WI38 (cell line): ENCODE measurements at regions not wholly inside any gene's neighbourhood (a gene's known extent, or its start where the extent isn't known, plus 50 kb on each side); places are given as distances from the start of the nearest gene placed in this dataset.
"Not testable (repeated sequence)": the region's sequence is repeated elsewhere in the genome, so short reads cannot be mapped to it uniquely, and the experiment has no call there.

Experiments used
- H3K4me3 ChIP-seq: 2 replicates; pipeline ENCODE4 v1.5.1; 2011; ENCODE audit warnings: low read depth, mild to moderate bottlenecking, control low read depth, low read length
- CTCF ChIP-seq: IDR thresholded peaks from 2 replicates; pipeline ENCODE4 v1.5.1; 2012; ENCODE audit warnings: low read depth, mild to moderate bottlenecking, control low read depth, low read length

- H3K4me3 ChIP-seq: no peak overlapping the region
These were observed 1183.7 kb downstream of the MRPL39 start for GRCh38 chr21:24423546-24423945.

GRCh38 chr21:24420689-24421088 lies 1186.6 kb downstream of the MRPL39 start:
- no peak for TF ChIP-seq CTCF
- no peak overlapping the region for H3K4me3 ChIP-seq

More at GRCh38 chr21:24423546-24423945, 1183.7 kb downstream of the MRPL39 start:
- no peak for TF ChIP-seq CTCF

GRCh38 chr21:24419641-24420040 lies 1187.6 kb downstream of the MRPL39 start:
- not testable (repeated sequence) for H3K4me3 ChIP-seq

- no peak overlapping the region for H3K4me3 ChIP-seq
- no peak for TF ChIP-seq CTCF
These were observed 1188.6 kb downstream of the MRPL39 start for GRCh38 chr21:24418671-24419070.

- H3K4me3 ChIP-seq: no peak overlapping the region
- TF ChIP-seq CTCF: no peak
These were observed 1195.9 kb downstream of the MRPL39 start for GRCh38 chr21:24411429-24411828.

GRCh38 chr21:24403221-24403620 lies 1204.1 kb downstream of the MRPL39 start:
- no peak overlapping the region for H3K4me3 ChIP-seq
- no peak for TF ChIP-seq CTCF

GRCh38 chr21:24395320-24395923 lies 1211.9 kb downstream of the MRPL39 start:
- no peak overlapping the region for H3K4me3 ChIP-seq
- no peak for TF ChIP-seq CTCF

- TF ChIP-seq CTCF: no peak
- H3K4me3 ChIP-seq: no peak overlapping the region
These were observed 1232.1 kb downstream of the MRPL39 start for GRCh38 chr21:24375201-24375600.
